Activated naive CD4-positive, alpha-beta T cell (primary cell): ENCODE measurements at regions not wholly inside any gene's neighbourhood (a gene's known extent, or its start where the extent isn't known, plus 50 kb on each side); places are given as distances from the start of the nearest gene placed in this dataset.

Source experiments
- DNase-seq, 4 experiments: peaks; one replicate each; lab custom pipeline; 2025; lab: John Stamatoyannopoulos, UW

- no peak for DNase-seq
These were observed 126.9 kb downstream of the MRM1 start for GRCh38 chr17:36728030-36728991.

- DNase-seq, result no peak
These were observed 128.9 kb downstream of the MRM1 start for GRCh38 chr17:36730095-36730808.

DNA sequence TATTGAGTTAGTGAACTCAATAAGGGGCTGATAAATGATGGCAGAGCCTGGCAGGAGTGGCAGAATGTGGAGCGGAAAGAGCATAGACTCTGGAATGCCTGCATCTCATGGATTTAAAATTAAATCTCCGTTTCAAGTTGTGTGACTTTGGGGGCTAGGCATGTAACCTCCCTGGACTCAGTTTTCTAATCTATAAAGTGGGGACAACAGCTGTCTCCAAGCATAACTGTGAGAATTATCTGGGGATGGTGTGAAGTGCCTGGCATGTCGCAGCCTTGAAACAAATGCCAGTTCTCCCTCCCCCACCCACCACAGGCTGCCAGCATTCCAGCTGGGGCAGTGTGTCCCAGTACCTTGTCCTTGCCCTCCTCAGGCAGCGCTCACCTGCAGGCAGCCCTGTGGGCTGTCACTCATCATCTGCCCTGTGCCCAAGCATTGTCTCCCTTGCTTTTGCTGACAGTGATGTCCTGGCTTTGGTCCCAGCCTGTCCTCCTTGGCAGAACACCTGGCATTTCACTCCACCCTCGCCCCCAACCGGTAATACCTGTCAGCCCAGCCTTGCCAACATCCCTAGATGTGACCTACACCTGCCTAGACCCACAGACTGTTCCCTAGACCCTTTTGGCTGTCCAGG is 129.6 kb downstream of the MRM1 start:
- no peak for DNase-seq

DNA sequence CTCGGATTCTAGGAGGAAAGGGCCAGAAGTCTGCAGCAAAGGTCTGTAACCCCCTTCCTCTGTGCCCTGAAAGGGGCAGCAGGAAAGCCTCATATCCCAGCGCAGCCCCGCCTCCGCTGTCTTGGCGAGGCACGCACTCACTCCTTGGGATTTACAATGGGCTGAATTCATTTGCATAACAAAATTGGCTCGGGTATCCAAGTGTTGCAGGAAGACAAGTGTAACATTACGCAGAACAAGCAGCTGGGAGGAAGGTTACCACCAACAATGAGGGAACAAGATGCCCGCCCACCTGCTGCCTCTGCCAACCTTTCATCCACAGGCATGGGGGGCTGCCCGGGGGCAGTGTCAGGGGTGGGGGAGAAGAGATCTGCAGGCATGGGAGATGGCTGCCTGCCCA is 130.4 kb downstream of the MRM1 start:
- DNase-seq, result no peak

DNA sequence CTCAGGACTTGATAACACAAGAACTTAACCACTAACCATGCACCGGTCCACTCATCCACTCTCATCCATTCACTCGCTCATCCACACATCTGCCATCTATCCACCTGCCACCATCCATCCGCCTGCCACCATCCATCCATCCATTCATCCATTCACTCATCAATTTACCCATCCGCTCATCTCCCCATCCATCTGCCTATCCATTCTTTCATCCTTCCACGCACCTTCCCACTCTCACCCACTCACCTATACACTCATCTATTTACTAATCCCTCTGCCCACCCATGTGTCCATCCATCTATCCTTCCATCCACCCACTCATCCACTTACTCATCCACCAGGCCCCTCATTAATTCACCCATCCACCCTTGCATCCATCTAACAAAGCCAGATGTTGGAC is 131.0 kb downstream of the MRM1 start:
- DNase-seq, result no peak

DNA sequence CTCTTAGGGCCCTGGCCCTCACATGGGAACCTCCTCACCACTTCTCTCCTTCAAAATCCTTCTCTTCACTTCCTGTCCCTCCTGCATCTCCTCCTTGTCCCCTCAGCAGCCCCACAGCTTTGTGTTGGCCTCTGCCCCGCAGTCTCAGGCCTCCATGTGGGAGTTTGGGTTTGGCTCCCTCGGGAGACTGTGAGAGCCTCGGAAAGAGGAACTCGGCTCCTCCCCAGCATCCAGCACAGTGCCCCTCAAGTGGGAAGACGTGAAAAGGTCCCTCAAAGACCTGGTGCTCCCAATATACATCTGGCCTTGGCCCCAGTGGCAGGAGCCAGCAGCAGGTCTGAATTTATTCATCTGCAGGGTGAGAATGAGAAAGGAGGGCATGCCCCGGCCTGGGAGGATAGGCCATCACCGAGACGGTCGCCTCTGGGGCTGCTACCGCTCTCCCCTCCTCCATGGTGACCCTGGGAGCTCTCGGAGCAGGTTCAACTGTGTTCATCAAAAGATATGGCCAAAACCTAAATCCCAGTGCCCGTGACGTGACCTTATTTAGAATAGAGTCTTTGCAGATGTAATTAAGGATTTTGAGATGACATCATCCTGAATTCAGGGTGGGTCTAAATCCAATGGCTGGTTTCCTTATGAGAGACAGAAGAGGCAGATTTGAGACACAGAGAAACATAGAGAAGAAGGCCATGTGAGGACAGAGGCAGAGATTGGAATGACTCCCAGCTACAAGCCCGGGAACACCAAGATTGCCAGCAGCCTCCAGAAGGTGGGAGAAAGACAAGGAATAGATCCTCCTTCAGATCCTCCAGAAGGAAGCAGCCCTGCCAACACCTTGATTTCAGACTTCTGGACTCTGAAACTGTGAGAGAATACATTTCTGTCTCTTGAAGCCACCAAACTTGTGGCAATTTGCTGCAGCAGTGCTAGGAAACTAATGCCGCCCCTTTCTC is 135.1 kb downstream of the MRM1 start:
- DNase-seq, result no peak

DNA sequence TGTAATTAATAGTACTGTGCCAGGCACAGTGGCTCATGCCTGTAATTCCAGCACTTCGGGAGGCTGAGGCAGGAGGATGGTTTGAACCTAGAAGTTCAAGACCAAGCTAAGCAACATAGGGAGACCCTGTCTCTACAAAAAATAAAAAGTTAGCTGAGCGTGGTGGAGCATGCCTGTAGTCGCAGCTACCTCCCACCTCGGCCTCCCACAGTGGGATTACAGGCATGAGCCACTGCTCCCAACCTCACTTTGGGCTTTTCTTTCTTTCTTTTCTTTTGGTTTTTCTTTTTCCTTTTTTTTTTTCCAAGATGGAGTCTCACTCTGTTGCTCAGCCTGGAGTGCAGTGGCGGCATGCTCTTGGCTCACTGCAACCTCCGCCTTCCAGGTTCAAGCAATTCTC is 137.8 kb downstream of the MRM1 start:
- no peak for DNase-seq

DNA sequence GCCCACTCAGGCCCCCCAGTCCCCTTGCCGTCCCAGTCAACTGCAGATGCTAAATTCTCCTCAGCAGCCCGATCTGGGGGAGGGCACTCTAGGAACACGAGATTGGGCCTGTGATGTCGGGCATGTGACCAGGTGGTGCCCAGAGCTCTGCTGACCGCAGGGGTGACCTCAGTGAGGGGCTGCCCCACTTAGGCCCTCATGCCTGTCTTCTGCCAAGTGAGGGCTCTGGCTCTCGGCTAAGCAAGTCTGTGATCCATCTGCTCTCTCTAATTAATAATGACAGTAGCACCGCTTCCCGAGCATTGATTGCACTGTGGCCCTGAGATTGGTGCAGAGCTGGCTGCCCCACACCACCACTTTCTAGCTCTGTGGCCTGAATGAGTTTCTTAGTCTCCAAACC is 138.8 kb downstream of the MRM1 start:
- DNase-seq, result no peak

- no peak for DNase-seq
These were observed 139.9 kb downstream of the MRM1 start for GRCh38 chr17:36741019-36741902.

GRCh38 chr17:36742267-36743000 is 141.1 kb downstream of the MRM1 start:
- DNase-seq, result no peak

DNA sequence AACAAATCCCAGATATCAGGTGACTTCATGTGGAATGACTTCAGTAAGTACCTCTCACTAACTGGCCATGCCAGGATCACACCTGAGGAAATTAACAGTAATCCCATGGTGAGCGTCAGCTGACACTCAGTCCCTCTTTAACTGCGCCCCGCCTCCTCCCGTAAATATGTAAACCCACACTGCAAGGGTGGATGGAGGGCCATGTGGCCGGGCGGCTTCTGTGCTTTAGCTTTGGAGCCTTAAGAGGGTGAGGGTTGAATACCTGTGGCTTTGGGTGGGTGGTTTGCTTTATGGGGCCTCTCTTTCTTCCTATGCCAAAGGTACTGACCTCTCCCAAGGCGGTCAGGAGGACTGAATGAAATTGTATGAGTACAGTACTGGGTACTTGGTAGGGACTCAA is 141.7 kb downstream of the MRM1 start:
- DNase-seq, result no peak

DNA sequence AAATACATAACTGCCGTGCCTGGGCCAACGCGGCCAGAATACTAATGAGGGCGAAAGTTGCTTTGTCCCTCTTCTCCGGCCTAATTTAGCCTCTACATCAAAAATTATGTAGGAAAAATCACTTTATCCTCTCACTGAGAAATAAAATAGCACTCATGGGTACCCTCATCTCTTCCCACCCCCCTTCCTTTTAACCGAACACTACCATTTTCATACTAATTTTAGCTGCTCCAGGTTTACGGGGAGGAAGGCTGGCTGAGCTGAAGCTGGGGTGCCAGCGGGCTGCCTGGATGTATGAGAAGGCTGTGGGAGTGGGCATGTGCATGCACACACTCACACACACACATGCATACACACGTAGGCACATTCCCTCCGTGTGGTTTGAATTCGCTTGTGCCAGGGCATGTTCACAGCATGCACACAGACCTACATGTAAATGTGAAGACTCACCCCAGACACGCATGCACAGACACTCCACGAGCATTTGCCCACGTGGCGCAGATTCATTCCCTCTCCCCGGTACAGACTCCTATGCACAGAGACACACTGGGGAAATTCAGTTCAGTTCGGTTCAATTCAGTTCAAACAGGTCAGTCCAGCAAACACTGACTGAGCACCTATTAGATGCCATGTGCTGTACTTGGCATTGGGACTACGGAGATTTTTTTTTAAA is 145.1 kb downstream of the MRM1 start:
- DNase-seq, result no peak

DNA sequence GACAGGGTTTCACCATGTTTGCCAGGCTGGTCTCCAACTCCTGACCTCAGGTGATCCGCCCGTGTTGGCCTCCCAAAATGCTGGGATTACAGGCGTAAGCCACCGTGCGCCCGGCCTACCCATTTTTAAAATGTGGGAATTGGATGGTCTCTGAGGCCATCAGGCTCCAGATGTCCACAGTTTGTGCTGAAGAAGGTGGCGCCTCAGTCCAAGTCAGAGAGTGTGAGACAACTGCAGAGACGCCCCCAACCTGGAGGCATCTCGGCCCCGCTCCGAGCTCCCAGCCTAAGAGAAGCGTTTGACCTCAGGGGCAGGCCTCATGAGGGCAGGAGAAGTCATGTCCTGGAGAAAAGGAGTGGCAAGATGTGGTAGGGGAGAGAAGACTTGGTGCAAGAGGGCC is 146.5 kb downstream of the MRM1 start:
- DNase-seq, result no peak

DNA sequence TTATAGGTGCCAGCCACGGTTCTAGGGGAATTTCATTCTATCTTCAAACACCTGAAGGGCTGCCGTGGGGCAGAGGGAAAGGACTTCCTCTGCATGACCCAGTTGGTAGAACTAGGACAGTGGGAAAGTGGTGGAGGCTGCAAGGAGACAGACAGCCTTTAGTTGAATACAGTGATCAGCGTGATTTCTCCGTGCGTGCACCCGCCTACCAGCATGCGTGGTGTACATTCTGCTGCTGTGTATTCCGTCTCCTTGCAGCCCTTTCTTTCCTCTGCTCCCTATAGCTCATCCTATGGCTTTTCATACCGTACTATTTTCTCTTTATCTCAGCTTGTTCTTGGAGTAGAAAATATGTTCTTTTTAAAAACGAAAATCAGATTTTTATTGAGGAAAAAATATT is 146.9 kb downstream of the MRM1 start:
- no peak for DNase-seq

GRCh38 chr17:36749493-36749892 is 148.1 kb downstream of the MRM1 start:
- DNase-seq, result no peak

GRCh38 chr17:36750316-36750885 is 149.0 kb downstream of the MRM1 start:
- no peak for DNase-seq

- no peak for DNase-seq
These were observed 150.9 kb downstream of the MRM1 start for GRCh38 chr17:36752096-36752888.

GRCh38 chr17:36755586-36755985 is 154.2 kb downstream of the MRM1 start:
- peak in 2 of 4 experiments; percentile 4 to 26 for DNase-seq
